ENCODE measurements at regions not wholly inside any gene's neighbourhood (a gene's known extent, or its start where the extent isn't known, plus 50 kb on each side); places are given as distances from the start of the nearest gene placed in this dataset.

DNA sequence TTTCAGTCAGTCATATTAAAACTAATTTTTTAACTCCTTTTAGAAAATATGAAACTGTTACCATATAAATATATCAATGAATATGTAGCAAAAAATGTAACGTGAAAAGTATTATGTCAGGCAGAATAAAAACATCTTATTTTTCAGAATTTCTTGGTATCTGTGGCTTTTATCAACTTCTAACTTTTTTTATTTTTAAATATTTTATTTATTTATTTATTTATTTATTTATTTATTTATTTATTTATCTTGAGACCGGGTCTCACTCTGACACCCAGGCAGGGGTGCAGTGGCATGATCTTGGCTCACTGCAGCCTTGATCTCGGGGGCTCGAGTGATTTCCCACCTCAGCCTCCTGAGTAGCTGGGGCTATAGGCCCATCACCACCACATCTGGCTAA, 87.6 kb downstream of the C21orf91 start:
- TF ChIP-seq POLR2AphosphoS5 (IDR thresholded peaks at IDR 0.05; ENCODE audit: low read depth) (no peak), EZH2 (IDR thresholded peaks at IDR 0.05; ENCODE audit: low read depth, unreplicated experiment) (no peak), EZH2phosphoT487 (IDR thresholded peaks at IDR 0.05; ENCODE audit: unreplicated experiment) (no peak), JUNB (IDR thresholded peaks at IDR 0.05; ENCODE audit: unreplicated experiment) (no peak), CREB1 (CRISPR knock-in tag; IDR thresholded peaks at IDR 0.05; ENCODE audit: low read depth) (no peak), STAT1 (IDR thresholded peaks at IDR 0.05; ENCODE audit: unreplicated experiment) (no peak), ZNF114 (CRISPR knock-in tag; IDR thresholded peaks at IDR 0.05) (no peak), NANOG (IDR thresholded peaks at IDR 0.05; ENCODE audit: borderline replicate concordance) (no peak)
- TF ChIP-seq, protein P1, sequence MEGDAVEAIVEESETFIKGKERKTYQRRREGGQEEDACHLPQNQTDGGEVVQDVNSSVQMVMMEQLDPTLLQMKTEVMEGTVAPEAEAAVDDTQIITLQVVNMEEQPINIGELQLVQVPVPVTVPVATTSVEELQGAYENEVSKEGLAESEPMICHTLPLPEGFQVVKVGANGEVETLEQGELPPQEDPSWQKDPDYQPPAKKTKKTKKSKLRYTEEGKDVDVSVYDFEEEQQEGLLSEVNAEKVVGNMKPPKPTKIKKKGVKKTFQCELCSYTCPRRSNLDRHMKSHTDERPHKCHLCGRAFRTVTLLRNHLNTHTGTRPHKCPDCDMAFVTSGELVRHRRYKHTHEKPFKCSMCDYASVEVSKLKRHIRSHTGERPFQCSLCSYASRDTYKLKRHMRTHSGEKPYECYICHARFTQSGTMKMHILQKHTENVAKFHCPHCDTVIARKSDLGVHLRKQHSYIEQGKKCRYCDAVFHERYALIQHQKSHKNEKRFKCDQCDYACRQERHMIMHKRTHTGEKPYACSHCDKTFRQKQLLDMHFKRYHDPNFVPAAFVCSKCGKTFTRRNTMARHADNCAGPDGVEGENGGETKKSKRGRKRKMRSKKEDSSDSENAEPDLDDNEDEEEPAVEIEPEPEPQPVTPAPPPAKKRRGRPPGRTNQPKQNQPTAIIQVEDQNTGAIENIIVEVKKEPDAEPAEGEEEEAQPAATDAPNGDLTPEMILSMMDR (conservative IDR thresholded peaks at IDR 0.05; ENCODE audit: low read depth in 2 of 2) = no peak
- TF ChIP-seq, protein P2, sequence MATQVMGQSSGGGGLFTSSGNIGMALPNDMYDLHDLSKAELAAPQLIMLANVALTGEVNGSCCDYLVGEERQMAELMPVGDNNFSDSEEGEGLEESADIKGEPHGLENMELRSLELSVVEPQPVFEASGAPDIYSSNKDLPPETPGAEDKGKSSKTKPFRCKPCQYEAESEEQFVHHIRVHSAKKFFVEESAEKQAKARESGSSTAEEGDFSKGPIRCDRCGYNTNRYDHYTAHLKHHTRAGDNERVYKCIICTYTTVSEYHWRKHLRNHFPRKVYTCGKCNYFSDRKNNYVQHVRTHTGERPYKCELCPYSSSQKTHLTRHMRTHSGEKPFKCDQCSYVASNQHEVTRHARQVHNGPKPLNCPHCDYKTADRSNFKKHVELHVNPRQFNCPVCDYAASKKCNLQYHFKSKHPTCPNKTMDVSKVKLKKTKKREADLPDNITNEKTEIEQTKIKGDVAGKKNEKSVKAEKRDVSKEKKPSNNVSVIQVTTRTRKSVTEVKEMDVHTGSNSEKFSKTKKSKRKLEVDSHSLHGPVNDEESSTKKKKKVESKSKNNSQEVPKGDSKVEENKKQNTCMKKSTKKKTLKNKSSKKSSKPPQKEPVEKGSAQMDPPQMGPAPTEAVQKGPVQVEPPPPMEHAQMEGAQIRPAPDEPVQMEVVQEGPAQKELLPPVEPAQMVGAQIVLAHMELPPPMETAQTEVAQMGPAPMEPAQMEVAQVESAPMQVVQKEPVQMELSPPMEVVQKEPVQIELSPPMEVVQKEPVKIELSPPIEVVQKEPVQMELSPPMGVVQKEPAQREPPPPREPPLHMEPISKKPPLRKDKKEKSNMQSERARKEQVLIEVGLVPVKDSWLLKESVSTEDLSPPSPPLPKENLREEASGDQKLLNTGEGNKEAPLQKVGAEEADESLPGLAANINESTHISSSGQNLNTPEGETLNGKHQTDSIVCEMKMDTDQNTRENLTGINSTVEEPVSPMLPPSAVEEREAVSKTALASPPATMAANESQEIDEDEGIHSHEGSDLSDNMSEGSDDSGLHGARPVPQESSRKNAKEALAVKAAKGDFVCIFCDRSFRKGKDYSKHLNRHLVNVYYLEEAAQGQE (IDR thresholded peaks at IDR 0.05; ENCODE audit: unreplicated experiment) = no peak
- TF ChIP-seq, protein P3, sequence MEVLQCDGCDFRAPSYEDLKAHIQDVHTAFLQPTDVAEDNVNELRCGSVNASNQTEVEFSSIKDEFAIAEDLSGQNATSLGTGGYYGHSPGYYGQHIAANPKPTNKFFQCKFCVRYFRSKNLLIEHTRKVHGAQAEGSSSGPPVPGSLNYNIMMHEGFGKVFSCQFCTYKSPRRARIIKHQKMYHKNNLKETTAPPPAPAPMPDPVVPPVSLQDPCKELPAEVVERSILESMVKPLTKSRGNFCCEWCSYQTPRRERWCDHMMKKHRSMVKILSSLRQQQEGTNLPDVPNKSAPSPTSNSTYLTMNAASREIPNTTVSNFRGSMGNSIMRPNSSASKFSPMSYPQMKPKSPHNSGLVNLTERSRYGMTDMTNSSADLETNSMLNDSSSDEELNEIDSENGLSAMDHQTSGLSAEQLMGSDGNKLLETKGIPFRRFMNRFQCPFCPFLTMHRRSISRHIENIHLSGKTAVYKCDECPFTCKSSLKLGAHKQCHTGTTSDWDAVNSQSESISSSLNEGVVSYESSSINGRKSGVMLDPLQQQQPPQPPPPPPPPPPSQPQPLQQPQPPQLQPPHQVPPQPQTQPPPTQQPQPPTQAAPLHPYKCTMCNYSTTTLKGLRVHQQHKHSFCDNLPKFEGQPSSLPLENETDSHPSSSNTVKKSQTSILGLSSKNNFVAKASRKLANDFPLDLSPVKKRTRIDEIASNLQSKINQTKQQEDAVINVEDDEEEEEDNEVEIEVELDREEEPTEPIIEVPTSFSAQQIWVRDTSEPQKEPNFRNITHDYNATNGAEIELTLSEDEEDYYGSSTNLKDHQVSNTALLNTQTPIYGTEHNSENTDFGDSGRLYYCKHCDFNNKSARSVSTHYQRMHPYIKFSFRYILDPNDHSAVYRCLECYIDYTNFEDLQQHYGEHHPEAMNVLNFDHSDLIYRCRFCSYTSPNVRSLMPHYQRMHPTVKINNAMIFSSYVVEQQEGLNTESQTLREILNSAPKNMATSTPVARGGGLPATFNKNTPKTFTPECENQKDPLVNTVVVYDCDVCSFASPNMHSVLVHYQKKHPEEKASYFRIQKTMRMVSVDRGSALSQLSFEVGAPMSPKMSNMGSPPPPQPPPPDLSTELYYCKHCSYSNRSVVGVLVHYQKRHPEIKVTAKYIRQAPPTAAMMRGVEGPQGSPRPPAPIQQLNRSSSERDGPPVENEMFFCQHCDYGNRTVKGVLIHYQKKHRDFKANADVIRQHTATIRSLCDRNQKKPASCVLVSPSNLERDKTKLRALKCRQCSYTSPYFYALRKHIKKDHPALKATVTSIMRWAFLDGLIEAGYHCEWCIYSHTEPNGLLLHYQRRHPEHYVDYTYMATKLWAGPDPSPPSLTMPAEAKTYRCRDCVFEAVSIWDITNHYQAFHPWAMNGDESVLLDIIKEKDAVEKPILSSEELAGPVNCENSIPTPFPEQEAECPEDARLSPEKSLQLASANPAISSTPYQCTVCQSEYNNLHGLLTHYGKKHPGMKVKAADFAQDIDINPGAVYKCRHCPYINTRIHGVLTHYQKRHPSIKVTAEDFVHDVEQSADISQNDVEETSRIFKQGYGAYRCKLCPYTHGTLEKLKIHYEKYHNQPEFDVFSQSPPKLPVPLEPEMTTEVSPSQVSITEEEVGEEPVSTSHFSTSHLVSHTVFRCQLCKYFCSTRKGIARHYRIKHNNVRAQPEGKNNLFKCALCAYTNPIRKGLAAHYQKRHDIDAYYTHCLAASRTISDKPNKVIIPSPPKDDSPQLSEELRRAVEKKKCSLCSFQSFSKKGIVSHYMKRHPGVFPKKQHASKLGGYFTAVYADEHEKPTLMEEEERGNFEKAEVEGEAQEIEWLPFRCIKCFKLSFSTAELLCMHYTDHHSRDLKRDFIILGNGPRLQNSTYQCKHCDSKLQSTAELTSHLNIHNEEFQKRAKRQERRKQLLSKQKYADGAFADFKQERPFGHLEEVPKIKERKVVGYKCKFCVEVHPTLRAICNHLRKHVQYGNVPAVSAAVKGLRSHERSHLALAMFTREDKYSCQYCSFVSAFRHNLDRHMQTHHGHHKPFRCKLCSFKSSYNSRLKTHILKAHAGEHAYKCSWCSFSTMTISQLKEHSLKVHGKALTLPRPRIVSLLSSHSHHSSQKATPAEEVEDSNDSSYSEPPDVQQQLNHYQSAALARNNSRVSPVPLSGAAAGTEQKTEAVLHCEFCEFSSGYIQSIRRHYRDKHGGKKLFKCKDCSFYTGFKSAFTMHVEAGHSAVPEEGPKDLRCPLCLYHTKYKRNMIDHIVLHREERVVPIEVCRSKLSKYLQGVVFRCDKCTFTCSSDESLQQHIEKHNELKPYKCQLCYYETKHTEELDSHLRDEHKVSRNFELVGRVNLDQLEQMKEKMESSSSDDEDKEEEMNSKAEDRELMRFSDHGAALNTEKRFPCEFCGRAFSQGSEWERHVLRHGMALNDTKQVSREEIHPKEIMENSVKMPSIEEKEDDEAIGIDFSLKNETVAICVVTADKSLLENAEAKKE (CRISPR knock-in tag; IDR thresholded peaks at IDR 0.05) = no peak
- TF ChIP-seq, protein P4, sequence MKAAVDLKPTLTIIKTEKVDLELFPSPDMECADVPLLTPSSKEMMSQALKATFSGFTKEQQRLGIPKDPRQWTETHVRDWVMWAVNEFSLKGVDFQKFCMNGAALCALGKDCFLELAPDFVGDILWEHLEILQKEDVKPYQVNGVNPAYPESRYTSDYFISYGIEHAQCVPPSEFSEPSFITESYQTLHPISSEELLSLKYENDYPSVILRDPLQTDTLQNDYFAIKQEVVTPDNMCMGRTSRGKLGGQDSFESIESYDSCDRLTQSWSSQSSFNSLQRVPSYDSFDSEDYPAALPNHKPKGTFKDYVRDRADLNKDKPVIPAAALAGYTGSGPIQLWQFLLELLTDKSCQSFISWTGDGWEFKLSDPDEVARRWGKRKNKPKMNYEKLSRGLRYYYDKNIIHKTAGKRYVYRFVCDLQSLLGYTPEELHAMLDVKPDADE (IDR thresholded peaks at IDR 0.05) = no peak
